K562 (cell line): ENCODE measurements at regions not wholly inside any gene's neighbourhood (a gene's known extent, or its start where the extent isn't known, plus 50 kb on each side); places are given as distances from the start of the nearest gene placed in this dataset.

ENCODE experiments used
- ATAC-seq: fragments of 200-7000 bp; cut with Tn5 transposase; 3 replicates; pipeline ENCODE4 v1.9.1; 2020; ENCODE audit warnings: moderate library complexity
- BruUV-seq: library from RNA; stranded (reverse); fragments of 400-500 nt; replicated peaks from 2 replicates; lab custom pipeline; 2021; lab: Mats Ljungman, UMichigan
- CTCF ChIA-PET: fragments of 300-600 bp; formaldehyde crosslinking; extraction: SDS; loops from one replicate; lab custom pipeline; 2021; ENCODE audit warnings: low intra/inter-chr PET ratio; lab: Yijun Ruan, JAX
- POLR2A ChIA-PET: fragments of 300-600, 350-650 bp; sonication (Branson Sonifier 250); formaldehyde crosslinking; extraction: SDS; loops from one replicate; lab custom pipeline; 2021; ENCODE audit warnings: antibody characterized with exemption, inconsistent platforms; lab: Yijun Ruan, JAX
- DNase-seq, 4 experiments: peaks; one replicate each; pipeline versions ENCODE4 v3.0.0 to v3.0.0-alpha.2; 2011 to 2018; ENCODE audit warnings: low spot score in 3 of 4, mixed read lengths in 3 of 4; ENCODE audit errors: extremely low read depth in 1 of 4
- FAIRE-seq: peaks from 2 replicates; lab custom pipeline; 2011; peaks lifted over from hg19 to GRCh38; lab: Jason Lieb, UNC
- H2AFZ ChIP-seq: 2 replicates; pipeline ENCODE4 v1.6.0; 2011; ENCODE audit warnings: low read depth, low read length, control low read depth, inconsistent platforms
- H3K27ac ChIP-seq: fragments of 200-600 bp; 3 replicates; pipeline ENCODE4 v1.8.0; 2011; ENCODE audit warnings: low read depth, mild to moderate bottlenecking, control low read depth, inconsistent platforms, low read length, moderate library complexity, mixed read lengths; ENCODE audit errors: extremely low read depth
- H3K27me3 ChIP-seq, 2 experiments: fragments of 300-600 bp in 1 of 2; 2 replicates in 1 of 2; 3 replicates in 1 of 2; pipeline versions ENCODE4 v1.6.0 to v1.8.0; 2011; ENCODE audit warnings: inconsistent platforms in 2 of 2, low read length in 2 of 2, mild to moderate bottlenecking in 1 of 2, mixed read lengths in 1 of 2, moderate library complexity in 1 of 2; ENCODE audit not compliant: control insufficient read depth in 2 of 2, insufficient read depth in 2 of 2
- H3K36me3 ChIP-seq: fragments of 300-600 bp; 3 replicates; pipeline ENCODE4 v1.8.0; 2011; ENCODE audit warnings: mild to moderate bottlenecking, low read length, inconsistent platforms; ENCODE audit not compliant: control insufficient read depth, insufficient read depth
- H3K4me1 ChIP-seq, 2 experiments: fragments of 200-600 bp in 1 of 2; replicated peaks in 1 of 2; 2 replicates in 1 of 2; 3 replicates in 1 of 2; pipeline versions ENCODE4 v1.5.1 to v1.8.0; 2011; ENCODE audit warnings: inconsistent platforms in 2 of 2, low read length in 2 of 2, mild to moderate bottlenecking in 1 of 2, mixed read lengths in 1 of 2, moderate library complexity in 1 of 2; ENCODE audit not compliant: control insufficient read depth in 2 of 2, insufficient read depth in 2 of 2
- H3K4me2 ChIP-seq: 2 replicates; pipeline ENCODE4 v1.6.1; 2011; ENCODE audit warnings: low read length, control low read depth, inconsistent platforms, mixed read lengths; ENCODE audit not compliant: insufficient read depth
- H3K4me3 ChIP-seq: fragments of 200-600 bp; sonication (generic), shearing (Covaris generic); 2 replicates; pipeline ENCODE4 v1.5.1; 2016; ENCODE audit warnings: control low read depth, inconsistent platforms
- H3K79me2 ChIP-seq: fragments of 200-600 bp; 3 replicates; pipeline ENCODE4 v1.8.0; 2011; ENCODE audit warnings: low read length, inconsistent platforms; ENCODE audit not compliant: control insufficient read depth, insufficient read depth
- H3K9ac ChIP-seq, 2 experiments: 2 replicates each; pipeline versions ENCODE4 v1.6.0 to v1.6.1; 2011; ENCODE audit warnings: low read depth in 2 of 2, low read length in 2 of 2, control low read depth in 1 of 2, inconsistent platforms in 1 of 2, mild to moderate bottlenecking in 1 of 2, mixed read lengths in 1 of 2; ENCODE audit not compliant: insufficient read depth in 1 of 2
- H3K9me1 ChIP-seq: one replicate; pipeline ENCODE4 v1.6.0; 2011; ENCODE audit warnings: inconsistent platforms, mild to moderate bottlenecking, low read length, moderate library complexity; ENCODE audit not compliant: control insufficient read depth, insufficient read depth
- H3K9me3 ChIP-seq: replicated peaks from 2 replicates; pipeline ENCODE4 v1.5.1; 2011; ENCODE audit warnings: low read depth, low read length, inconsistent platforms; ENCODE audit not compliant: control insufficient read depth, insufficient read depth
- H4K20me1 ChIP-seq: replicated peaks from 2 replicates; pipeline ENCODE4 v1.6.1; 2011; ENCODE audit warnings: low read length, inconsistent platforms, mixed read lengths; ENCODE audit not compliant: control insufficient read depth, insufficient read depth
- ARID2 ChIP-seq: fragments of 450-650 bp; IDR thresholded peaks from 2 replicates; pipeline ENCODE4 v1.6.1; 2017; ENCODE audit warnings: antibody characterized with exemption, mild to moderate bottlenecking
- ATF7 ChIP-seq: fragments of 450-650 bp; IDR thresholded peaks from 2 replicates; pipeline ENCODE4 v1.7.1; 2014; ENCODE audit warnings: mild to moderate bottlenecking, moderate library complexity
- BRCA1 ChIP-seq, 2 experiments: fragments of 450-650 bp in 1 of 2; sonication (generic) in 1 of 2; formaldehyde crosslinking in 1 of 2; IDR thresholded peaks; 2 replicates each; pipeline versions ENCODE4 v1.5.0 to v1.6.1; 2017 to 2020; ENCODE audit warnings: mild to moderate bottlenecking in 1 of 2, missing genetic modification reagents in 1 of 2
- CTCFL ChIP-seq: IDR thresholded peaks from 2 replicates; pipeline ENCODE4 v1.6.1; 2011; ENCODE audit warnings: borderline replicate concordance, low read depth, mild to moderate bottlenecking, moderate library complexity, low read length; ENCODE audit not compliant: insufficient read depth, poor library complexity, severe bottlenecking
- ESRRA ChIP-seq: fragments of 450-650 bp; IDR thresholded peaks from 2 replicates; pipeline ENCODE4 v1.6.1; 2014; ENCODE audit warnings: low read depth, mild to moderate bottlenecking, moderate library complexity, borderline replicate concordance
- GTF2A2 ChIP-seq: IDR thresholded peaks from 2 replicates; pipeline ENCODE4 v1.6.1; 2016; ENCODE audit warnings: mild to moderate bottlenecking, missing genetic modification characterization, missing compliant biosample characterization
- JUND ChIP-seq, 2 experiments: IDR thresholded peaks; 2 replicates in 1 of 2; 3 replicates in 1 of 2; pipeline ENCODE4 v1.6.1; 2011; ENCODE audit warnings: borderline replicate concordance in 2 of 2, low read depth in 2 of 2, low read length in 2 of 2, improper control_type of control experiment in 1 of 2, missing biosample characterization in 1 of 2, missing genetic modification characterization in 1 of 2, missing genetic modification reagents in 1 of 2
- KLF16 ChIP-seq: IDR thresholded peaks from 2 replicates; pipeline ENCODE4 v1.6.1; 2016; ENCODE audit warnings: antibody characterized with exemption
- LEF1 ChIP-seq: fragments of 450-650 bp; IDR thresholded peaks from 2 replicates; pipeline ENCODE4 v1.6.1; 2016; ENCODE audit warnings: mild to moderate bottlenecking
- NFATC3 ChIP-seq: fragments of 450-650 bp; IDR thresholded peaks from 2 replicates; pipeline ENCODE4 v1.6.1; 2017; ENCODE audit warnings: mild to moderate bottlenecking
- NUFIP1 ChIP-seq: fragments of 450-650 bp; IDR thresholded peaks from 2 replicates; pipeline ENCODE4 v1.6.1; 2018; ENCODE audit not compliant: partially characterized antibody
- OTX1 ChIP-seq: fragments of 450-650 bp; formaldehyde crosslinking; IDR thresholded peaks from 2 replicates; pipeline ENCODE4 v1.4.0; 2022; ENCODE audit warnings: mild to moderate bottlenecking
- PTBP1 ChIP-seq: fragments of 200-400 bp; formaldehyde crosslinking; IDR thresholded peaks from 2 replicates; pipeline ENCODE4 v1.6.1; 2017; ENCODE audit warnings: low read depth, low read length
- SMC3 ChIP-seq: conservative IDR thresholded peaks from 2 replicates; pipeline ENCODE4 v1.6.1; 2011; ENCODE audit warnings: low read depth, low read length, improper control_type of control experiment; ENCODE audit not compliant: insufficient read depth
- TCF7 ChIP-seq: sonication (generic); IDR thresholded peaks from 2 replicates; pipeline ENCODE4 v1.6.1; 2016; ENCODE audit warnings: antibody characterized with exemption, borderline replicate concordance
- TEAD4 ChIP-seq, 2 experiments: sonication (generic) in 1 of 2; formaldehyde crosslinking in 1 of 2; IDR thresholded peaks; 2 replicates each; pipeline versions ENCODE4 v1.6.1 to v1.8.0; 2012 to 2022; ENCODE audit warnings: borderline replicate concordance in 1 of 2, inconsistent platforms in 1 of 2, low read length in 1 of 2, mild to moderate bottlenecking in 1 of 2, missing genetic modification reagents in 1 of 2
- XRCC3 ChIP-seq: fragments of 450-650 bp; IDR thresholded peaks from 2 replicates; pipeline ENCODE4 v1.6.1; 2017; ENCODE audit warnings: mild to moderate bottlenecking, moderate library complexity
- ZFP30 ChIP-seq: fragments of 250-450 bp; sonication (Bioruptor Pico); IDR thresholded peaks from 2 replicates; pipeline ENCODE4 v1.8.0; 2022; ENCODE audit warnings: moderate library complexity, mild to moderate bottlenecking, inconsistent platforms, borderline replicate concordance
- ZNF24 ChIP-seq: fragments of 450-650 bp; IDR thresholded peaks from 2 replicates; pipeline ENCODE4 v1.6.1; 2016
- WGBS: fragments of 100-300 bp; shearing (Covaris generic); methylation state at CpG from one replicate; pipeline ENCODE4 v1.1.6; 2016; ENCODE audit warnings: low coverage, mixed read lengths; ENCODE audit not compliant: insufficient coverage; ENCODE audit errors: missing lambda C conversion rate; 5-methylcytosine and 5-hydroxymethylcytosine counted together
- in situ Hi-C: fragments of 300-500 bp; cut with MboI; formaldehyde crosslinking; loops from 4 replicates; pipeline ENCODE4 v1.15.0; 2018; ENCODE audit warnings: inconsistent platforms, mixed read lengths
- intact Hi-C: fragments of 100-400 bp; cut with micrococcal nuclease; formaldehyde crosslinking; loops from 2 replicates; pipeline ENCODE4 v1.14.2; 2022

- 0 out of 3 replicates have a peak overlapping the region, but pooled peaks have one; percentile 78 for H3K27ac ChIP-seq
- H4K20me1 ChIP-seq = no peaks in the 10 kb centered on the region
- peak; percentile 82 for FAIRE-seq
- POLR2A ChIA-PET = interaction anchor here (0.8 to 1.7 kb wide), 3 partner anchors 11 to 256 kb away, joined by 4 read pairs; partner anchors contain the start of gene CD2AP
- peak overlapping the region; percentile 77 for H3K4me2 ChIP-seq
- ATAC-seq = peak; percentile 85
- H2AFZ ChIP-seq = peak overlapping the region; percentile 92
- intact Hi-C loops = loop anchor here (1.0 to 5.0 kb wide), 5 partner anchors 64 to 367 kb away; no protein-coding TSS in a partner anchor
- 1% methylated on average over 4 of the region's 4 CpGs for WGBS
- no TSS peak for BruUV-seq
- peaks cover 0 to 19% of the 10 kb centered on the region in 2 experiments; a peak in 3 of 5 replicates for H3K4me1 ChIP-seq
- no peaks in the 10 kb centered on the region for H3K27me3 ChIP-seq
- H3K9me1 ChIP-seq = no peaks in the 10 kb centered on the region
- H3K9me3 ChIP-seq = no peaks in the 10 kb centered on the region
- CTCF ChIA-PET = interaction anchor here (0.8 to 1.5 kb wide), 3 partner anchors 217 to 367 kb away, joined by 4 to 11 read pairs (median 6); no protein-coding TSS in a partner anchor
- peak; percentile 70 to 85 (median 74) for DNase-seq
- in situ Hi-C loops = loop anchor here (25.0 kb wide), 1 partner anchor 198 kb away; no protein-coding TSS in a partner anchor
- no peaks in the 10 kb centered on the region for H3K36me3 ChIP-seq
- no peaks in the 10 kb centered on the region for H3K79me2 ChIP-seq
- H3K9ac ChIP-seq = peak overlapping the region in 1 of 2 experiments; percentile 68; a peak in 1 of 4 replicates
- H3K4me3 ChIP-seq = no peak overlapping the region; the same call in 1 of the 2 replicates
- TF ChIP-seq KLF16 (0 out of 2 replicates have a peak, but pooled peaks have one; percentile 47), TCF7 (no peak), ATF7 (no peak), JUND (IDR thresholded peaks at IDR 0.05; ENCODE audit: borderline replicate concordance, low read depth, low read length) (no peak), JUND (tag; IDR thresholded peaks at IDR 0.05; ENCODE audit: borderline replicate concordance, low read depth, low read length) (peak; percentile 12; the same call in 1 of the 3 replicates), ZFP30 (CRISPR knock-in tag) (no peak), NUFIP1 (no peak), BRCA1 (IDR thresholded peaks at IDR 0.05) (no peak), BRCA1 (CRISPR knock-in tag; IDR thresholded peaks at IDR 0.05) (no peak), CTCFL (no peak), PTBP1 (no peak), ESRRA (no peak), TEAD4 (IDR thresholded peaks at IDR 0.05; ENCODE audit: low read length) (no peak), TEAD4 (CRISPR knock-in tag; IDR thresholded peaks at IDR 0.05; ENCODE audit: borderline replicate concordance) (no peak), OTX1 (CRISPR knock-in tag) (no peak), NFATC3 (no peak), GTF2A2 (tag) (no peak), LEF1 (no peak), SMC3 (peak; percentile 78; the same call in 1 of the 2 replicates), ARID2 (no peak), XRCC3 (no peak), ZNF24 (no peak)
Measured at GRCh38 chr6:47413752-47414422, 63.7 kb upstream of the CD2AP start.
